ENCODE measurements at regions not wholly inside any gene's neighbourhood (a gene's known extent, or its start where the extent isn't known, plus 50 kb on each side); places are given as distances from the start of the nearest gene placed in this dataset.

DNA sequence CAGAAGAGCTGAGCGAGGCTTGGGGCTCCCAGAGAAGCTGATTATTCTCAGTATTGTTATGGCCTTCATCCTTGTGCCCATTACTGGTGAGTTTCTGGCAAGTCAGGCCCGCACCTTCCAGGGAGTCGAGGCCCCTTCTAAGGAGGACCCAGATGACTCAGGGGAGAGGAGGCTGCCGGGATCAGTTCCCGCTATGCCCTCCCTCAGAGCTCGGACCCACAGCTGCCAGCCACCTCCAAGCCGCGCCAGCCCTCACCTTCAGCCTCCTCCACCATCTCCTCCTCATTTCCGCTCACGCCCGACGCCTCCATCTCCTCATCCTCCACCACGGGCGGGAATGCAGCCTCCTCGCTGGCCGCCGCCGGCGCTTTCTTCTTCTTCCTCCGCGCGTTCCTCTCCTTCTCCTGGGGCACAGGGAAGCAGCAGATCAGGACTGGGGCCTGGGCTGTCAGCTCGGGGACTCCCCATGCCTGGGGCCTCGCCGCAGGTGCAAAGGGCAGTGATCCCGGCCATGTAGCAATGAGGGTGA, 83.2 kb downstream of the RFLNA start:
- DNase-seq (no peak), ATAC-seq (no peak)
- no TSS peak for BruUV-seq (replicated peaks)
- TF ChIP-seq, protein P1, sequence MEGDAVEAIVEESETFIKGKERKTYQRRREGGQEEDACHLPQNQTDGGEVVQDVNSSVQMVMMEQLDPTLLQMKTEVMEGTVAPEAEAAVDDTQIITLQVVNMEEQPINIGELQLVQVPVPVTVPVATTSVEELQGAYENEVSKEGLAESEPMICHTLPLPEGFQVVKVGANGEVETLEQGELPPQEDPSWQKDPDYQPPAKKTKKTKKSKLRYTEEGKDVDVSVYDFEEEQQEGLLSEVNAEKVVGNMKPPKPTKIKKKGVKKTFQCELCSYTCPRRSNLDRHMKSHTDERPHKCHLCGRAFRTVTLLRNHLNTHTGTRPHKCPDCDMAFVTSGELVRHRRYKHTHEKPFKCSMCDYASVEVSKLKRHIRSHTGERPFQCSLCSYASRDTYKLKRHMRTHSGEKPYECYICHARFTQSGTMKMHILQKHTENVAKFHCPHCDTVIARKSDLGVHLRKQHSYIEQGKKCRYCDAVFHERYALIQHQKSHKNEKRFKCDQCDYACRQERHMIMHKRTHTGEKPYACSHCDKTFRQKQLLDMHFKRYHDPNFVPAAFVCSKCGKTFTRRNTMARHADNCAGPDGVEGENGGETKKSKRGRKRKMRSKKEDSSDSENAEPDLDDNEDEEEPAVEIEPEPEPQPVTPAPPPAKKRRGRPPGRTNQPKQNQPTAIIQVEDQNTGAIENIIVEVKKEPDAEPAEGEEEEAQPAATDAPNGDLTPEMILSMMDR (conservative IDR thresholded peaks at IDR 0.05; ENCODE audit: low read depth, low read length) = no peak
- TF ChIP-seq EZH2 (IDR thresholded peaks at IDR 0.05; ENCODE audit: low read length, unreplicated experiment) (no peak), EZH2phosphoT487 (IDR thresholded peaks at IDR 0.05; ENCODE audit: borderline replicate concordance, low read length) (no peak)
- intact Hi-C loops (cut with micrococcal nuclease) = no loop called here
- Histone ChIP-seq H3K27me3 (ENCODE audit: low read length) (no peaks in the 10 kb centered on the region), H3K4me3 (ENCODE audit: low read length) (no peak overlapping the region), H3K9ac (ENCODE audit: low read length) (no peak overlapping the region), H3K36me3 (ENCODE audit: low read depth, low read length) (peaks cover 71% of the 10 kb centered on the region), H3K4me2 (ENCODE audit: low read length) (no peak overlapping the region), H3K9me2 (replicated peaks; ENCODE audit: low read length) (no peaks in the 10 kb centered on the region), H2AFZ (ENCODE audit: low read length) (no peak overlapping the region), H3K27ac (ENCODE audit: low read length) (no peak overlapping the region), H3K9me3 (ENCODE audit: low read length) (no peaks in the 10 kb centered on the region), H4K20me1 (ENCODE audit: low read length) (0 out of 2 replicates have a peak, but pooled peaks cover 9% of the 10 kb centered on the region), H3K4me1 (ENCODE audit: insufficient read depth, low read length) (peaks cover 43% of the 10 kb centered on the region), H3F3A (ENCODE audit: low read length, unreplicated experiment) (peaks cover 22% of the 10 kb centered on the region), H3K79me2 (ENCODE audit: low read length) (peaks cover 84% of the 10 kb centered on the region)
- POLR2A ChIA-PET (ENCODE audit: unreplicated experiment) = no interaction called here
- CTCF ChIA-PET = interaction anchor here (0.7 kb wide), 1 partner anchor 261 kb away, joined by 3 read pairs; no protein-coding TSS in a partner anchor

DNA sequence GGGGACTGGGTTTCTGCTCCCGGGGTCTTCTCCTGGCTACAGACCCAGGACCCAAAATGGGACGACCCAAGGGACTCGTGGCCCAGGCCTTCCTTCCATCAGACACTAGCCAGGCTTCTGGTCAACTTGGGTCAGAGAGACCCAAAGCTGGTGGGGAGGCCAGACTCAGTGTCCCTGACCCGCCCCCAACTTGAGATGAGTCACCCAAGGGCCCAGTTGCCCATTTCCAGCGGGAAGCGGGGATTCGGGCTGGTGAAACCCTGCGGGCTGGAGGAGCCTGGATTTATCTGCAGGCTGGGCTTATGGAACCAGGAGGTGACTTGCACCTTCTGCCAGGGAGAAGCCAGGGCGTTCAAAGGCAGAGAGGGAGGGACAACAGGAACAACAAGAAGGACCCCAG, 81.5 kb downstream of the RFLNA start:
- no peak for ATAC-seq
- CTCF ChIA-PET = no interaction called here
- BruUV-seq (replicated peaks) = no TSS peak

DNA sequence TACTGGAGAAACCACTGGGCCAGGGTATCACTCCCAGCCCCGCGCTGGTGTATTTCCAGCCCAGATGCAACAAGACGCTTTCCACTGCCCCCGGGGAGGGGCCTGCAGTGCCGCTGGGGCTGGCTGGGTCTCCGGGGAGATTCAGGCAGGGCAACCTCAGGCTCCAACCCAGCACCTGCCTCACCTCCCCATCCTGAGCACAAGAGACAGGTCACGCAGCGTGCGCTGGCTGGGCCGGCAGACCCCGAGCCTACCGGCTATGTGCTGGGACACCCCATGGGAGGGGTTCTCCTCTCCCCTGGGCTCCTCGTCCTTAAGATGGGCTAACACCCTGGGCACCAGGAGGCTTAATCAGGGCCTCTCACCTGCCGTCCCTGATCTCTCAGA, 80.9 kb downstream of the RFLNA start:
- H4K20me1 ChIP-seq (ENCODE audit: low read length) = peaks cover 21% of the 10 kb centered on the region; the same call in 1 of the 2 replicates

More for the DNA sequence above, 81.5 kb downstream of the RFLNA start:
- Histone ChIP-seq H3K36me3 (ENCODE audit: low read depth, low read length) (peaks cover 71% of the 10 kb centered on the region), H4K20me1 (ENCODE audit: low read length) (peaks cover 17% of the 10 kb centered on the region; the same call in 1 of the 2 replicates), H3K79me2 (ENCODE audit: low read length) (peaks cover 83% of the 10 kb centered on the region), H3K9me2 (replicated peaks; ENCODE audit: low read length) (no peaks in the 10 kb centered on the region), H3K9ac (ENCODE audit: low read length) (no peak overlapping the region), H3K27me3 (ENCODE audit: low read length) (no peaks in the 10 kb centered on the region), H2AFZ (ENCODE audit: low read length) (no peak overlapping the region), H3K27ac (ENCODE audit: low read length) (no peak overlapping the region), H3K4me2 (ENCODE audit: low read length) (no peak overlapping the region), H3F3A (ENCODE audit: low read length, unreplicated experiment) (peaks cover 16% of the 10 kb centered on the region), H3K4me1 (ENCODE audit: insufficient read depth, low read length) (peaks cover 28% of the 10 kb centered on the region), H3K9me3 (ENCODE audit: low read length) (no peaks in the 10 kb centered on the region), H3K4me3 (ENCODE audit: low read length) (no peak overlapping the region)
- POLR2A ChIA-PET (ENCODE audit: unreplicated experiment) = no interaction called here
- intact Hi-C loops (cut with micrococcal nuclease) = no loop called here
- TF ChIP-seq EZH2 (IDR thresholded peaks at IDR 0.05; ENCODE audit: low read length, unreplicated experiment) = no peak
- TF ChIP-seq, protein P1 (conservative IDR thresholded peaks at IDR 0.05; ENCODE audit: low read depth, low read length) = no peak
- no peak for TF ChIP-seq EZH2phosphoT487 (IDR thresholded peaks at IDR 0.05; ENCODE audit: borderline replicate concordance, low read length)
- no peak for DNase-seq

More for the DNA sequence above, 80.9 kb downstream of the RFLNA start:
- H3K4me2 ChIP-seq (ENCODE audit: low read length) = no peak overlapping the region
- ChIA-PET CTCF (no interaction called here), POLR2A (ENCODE audit: unreplicated experiment) (no interaction called here)
- H3K9me3 ChIP-seq (ENCODE audit: low read length) = no peaks in the 10 kb centered on the region
- no TSS peak for BruUV-seq (replicated peaks)
- TF ChIP-seq EZH2 (IDR thresholded peaks at IDR 0.05; ENCODE audit: low read length, unreplicated experiment) (no peak), EZH2phosphoT487 (IDR thresholded peaks at IDR 0.05; ENCODE audit: borderline replicate concordance, low read length) (no peak)
- TF ChIP-seq, protein P1 (conservative IDR thresholded peaks at IDR 0.05; ENCODE audit: low read depth, low read length) = no peak
- H3K79me2 ChIP-seq (ENCODE audit: low read length) = peaks cover 83% of the 10 kb centered on the region
- no peaks in the 10 kb centered on the region for H3K27me3 ChIP-seq (ENCODE audit: low read length)
- peaks cover 9% of the 10 kb centered on the region for H3F3A ChIP-seq (ENCODE audit: low read length, unreplicated experiment)
- no peak overlapping the region for H3K4me3 ChIP-seq (ENCODE audit: low read length)
- intact Hi-C loops (cut with micrococcal nuclease) = no loop called here
- peaks cover 73% of the 10 kb centered on the region for H3K36me3 ChIP-seq (ENCODE audit: low read depth, low read length)
- H3K27ac ChIP-seq (ENCODE audit: low read length) = no peak overlapping the region
- no peak overlapping the region for H2AFZ ChIP-seq (ENCODE audit: low read length)
- peaks cover 28% of the 10 kb centered on the region for H3K4me1 ChIP-seq (ENCODE audit: insufficient read depth, low read length)
- DNase-seq (no peak), ATAC-seq (no peak)
- no peaks in the 10 kb centered on the region for H3K9me2 ChIP-seq (replicated peaks; ENCODE audit: low read length)
- H3K9ac ChIP-seq (ENCODE audit: low read length) = no peak overlapping the region

All from PC-3 (cell line).